SK-N-SH treated with all-trans-retinoic acid at 6 μM for 48 hours (cell line): ENCODE measurements at regions not wholly inside any gene's neighbourhood (a gene's known extent, or its start where the extent isn't known, plus 50 kb on each side); places are given as distances from the start of the nearest gene placed in this dataset.

Source experiments
- ATAC-seq: fragments of 200-7000 bp; cut with Tn5 transposase; 3 replicates; pipeline ENCODE4 v1.9.1; 2020; ENCODE audit warnings: mild to moderate bottlenecking, moderate library complexity
- ARNTL ChIP-seq: fragments of 450-650 bp; formaldehyde crosslinking; IDR thresholded peaks from 2 replicates; pipeline ENCODE4 v1.5.0; 2020; ENCODE audit warnings: low read depth, mild to moderate bottlenecking, moderate library complexity, borderline replicate concordance
- BACH2 ChIP-seq: fragments of 250-450 bp; sonication (Bioruptor Pico); IDR thresholded peaks from 2 replicates; pipeline ENCODE4 v1.9.0; 2021; ENCODE audit warnings: mild to moderate bottlenecking, borderline replicate concordance
- CSDC2 ChIP-seq: fragments of 250-450 bp; sonication (Bioruptor Pico); IDR thresholded peaks from 2 replicates; pipeline ENCODE4 v1.5.0; 2020; ENCODE audit warnings: mild to moderate bottlenecking, moderate library complexity
- ESRRG ChIP-seq: fragments of 250-450 bp; sonication (Bioruptor Pico); IDR thresholded peaks from 2 replicates; pipeline ENCODE4 v1.6.1; 2021; ENCODE audit warnings: mild to moderate bottlenecking
- GLIS3 ChIP-seq: fragments of 250-450 bp; sonication (Bioruptor Pico); IDR thresholded peaks from 2 replicates; pipeline ENCODE4 v1.5.0; 2020; ENCODE audit warnings: mild to moderate bottlenecking, moderate library complexity
- OSR1 ChIP-seq: fragments of 250-450 bp; sonication (Bioruptor Pico); IDR thresholded peaks from 2 replicates; pipeline ENCODE4 v1.8.0; 2022; ENCODE audit warnings: moderate library complexity, mild to moderate bottlenecking, inconsistent platforms
- PPARA ChIP-seq: fragments of 250-450 bp; sonication (Bioruptor Pico); IDR thresholded peaks from 2 replicates; pipeline ENCODE4 v1.5.0; 2020; ENCODE audit warnings: mild to moderate bottlenecking, borderline replicate concordance
- RARB ChIP-seq: fragments of 250-450 bp; sonication (Bioruptor Pico); IDR thresholded peaks from 2 replicates; pipeline ENCODE4 v1.8.0; 2021; ENCODE audit warnings: mild to moderate bottlenecking, moderate library complexity
- SNAI2 ChIP-seq: fragments of 250-450 bp; sonication (Bioruptor Pico); IDR thresholded peaks from 2 replicates; pipeline ENCODE4 v1.5.0; 2020; ENCODE audit warnings: mild to moderate bottlenecking, moderate library complexity
- TCF4 ChIP-seq: fragments of 250-450 bp; sonication (Bioruptor Pico); IDR thresholded peaks from 2 replicates; pipeline ENCODE4 v1.8.0; 2021; ENCODE audit warnings: mild to moderate bottlenecking, moderate library complexity, borderline replicate concordance
- TOX ChIP-seq: fragments of 250-450 bp; sonication (Bioruptor Pico); IDR thresholded peaks from 2 replicates; pipeline ENCODE4 v1.8.0; 2021; ENCODE audit warnings: mild to moderate bottlenecking, moderate library complexity, borderline replicate concordance
- ZC3H10 ChIP-seq: fragments of 250-450 bp; sonication (Bioruptor Pico); IDR thresholded peaks from 2 replicates; pipeline ENCODE4 v1.5.1; 2021; ENCODE audit warnings: mild to moderate bottlenecking, moderate library complexity
- ZFP30 ChIP-seq: fragments of 450-650 bp; formaldehyde crosslinking; IDR thresholded peaks from 2 replicates; pipeline ENCODE4 v1.5.0; 2022; ENCODE audit warnings: mild to moderate bottlenecking, moderate library complexity
- ZNF70 ChIP-seq: fragments of 450-650 bp; formaldehyde crosslinking; IDR thresholded peaks from 2 replicates; pipeline ENCODE4 v1.5.0; 2020; ENCODE audit warnings: mild to moderate bottlenecking, moderate library complexity
- ZNF8 ChIP-seq: fragments of 450-650 bp; formaldehyde crosslinking; IDR thresholded peaks from 2 replicates; pipeline ENCODE4 v1.5.0; 2020; ENCODE audit warnings: mild to moderate bottlenecking, moderate library complexity
- TF ChIP-seq, protein P1 (sequence below): fragments of 250-450 bp; sonication (Bioruptor Pico); IDR thresholded peaks from 2 replicates; pipeline ENCODE4 v1.5.1; 2020; ENCODE audit warnings: low read depth, mild to moderate bottlenecking, moderate library complexity
- TF ChIP-seq, protein P2 (sequence below): fragments of 250-450 bp; sonication (Bioruptor Pico); IDR thresholded peaks from 2 replicates; pipeline ENCODE4 v1.8.0; 2020; ENCODE audit warnings: mild to moderate bottlenecking, moderate library complexity, borderline replicate concordance
- TF ChIP-seq, protein P3 (sequence below): fragments of 250-450 bp; sonication (Bioruptor Pico); IDR thresholded peaks from 2 replicates; pipeline ENCODE4 v1.5.1; 2021; ENCODE audit warnings: mild to moderate bottlenecking, moderate library complexity
- TF ChIP-seq, protein P4 (sequence below): fragments of 250-450 bp; sonication (Bioruptor Pico); IDR thresholded peaks from 2 replicates; pipeline ENCODE4 v1.5.0; 2020; ENCODE audit warnings: mild to moderate bottlenecking, moderate library complexity
- TF ChIP-seq, protein P5 (sequence below): fragments of 250-450 bp; sonication (Bioruptor Pico); IDR thresholded peaks from 2 replicates; pipeline ENCODE4 v1.8.0; 2021; ENCODE audit warnings: low read depth, mild to moderate bottlenecking, moderate library complexity, borderline replicate concordance

DNA sequence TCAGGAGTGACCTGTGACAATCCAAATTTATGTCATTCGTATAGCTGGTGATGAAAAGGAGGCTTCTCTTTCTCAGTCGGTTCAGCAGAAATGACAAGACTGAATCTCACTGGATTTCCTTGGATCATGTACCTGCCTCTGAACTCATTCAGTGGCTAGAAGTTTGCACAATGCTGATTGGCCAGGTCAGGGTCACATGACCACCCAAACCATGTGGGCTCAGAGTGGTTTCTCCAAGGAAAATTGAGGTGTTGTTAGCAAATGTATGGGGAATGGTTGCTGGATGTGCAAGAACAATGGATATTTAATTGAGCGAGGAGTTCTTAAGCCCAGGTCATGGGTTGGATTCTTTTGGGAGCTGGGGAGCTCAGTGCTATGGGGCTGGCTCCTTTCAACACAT is 227.5 kb downstream of the AACS start:
- no peak for TF ChIP-seq ZNF8 (CRISPR knock-in tag)
- TF ChIP-seq TCF4: no peak
- no peak for TF ChIP-seq TOX
- no peak for TF ChIP-seq ZNF70 (CRISPR knock-in tag)
- TF ChIP-seq RARB (CRISPR knock-in tag): no peak
- TF ChIP-seq SNAI2 (CRISPR knock-in tag): no peak
- TF ChIP-seq, protein P1, sequence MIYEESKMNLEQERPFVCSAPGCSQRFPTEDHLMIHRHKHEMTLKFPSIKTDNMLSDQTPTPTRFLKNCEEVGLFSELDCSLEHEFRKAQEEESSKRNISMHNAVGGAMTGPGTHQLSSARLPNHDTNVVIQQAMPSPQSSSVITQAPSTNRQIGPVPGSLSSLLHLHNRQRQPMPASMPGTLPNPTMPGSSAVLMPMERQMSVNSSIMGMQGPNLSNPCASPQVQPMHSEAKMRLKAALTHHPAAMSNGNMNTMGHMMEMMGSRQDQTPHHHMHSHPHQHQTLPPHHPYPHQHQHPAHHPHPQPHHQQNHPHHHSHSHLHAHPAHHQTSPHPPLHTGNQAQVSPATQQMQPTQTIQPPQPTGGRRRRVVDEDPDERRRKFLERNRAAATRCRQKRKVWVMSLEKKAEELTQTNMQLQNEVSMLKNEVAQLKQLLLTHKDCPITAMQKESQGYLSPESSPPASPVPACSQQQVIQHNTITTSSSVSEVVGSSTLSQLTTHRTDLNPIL: no peak
- no peak for TF ChIP-seq CSDC2 (CRISPR knock-in tag)
- TF ChIP-seq ARNTL: no peak
- TF ChIP-seq, protein P2, sequence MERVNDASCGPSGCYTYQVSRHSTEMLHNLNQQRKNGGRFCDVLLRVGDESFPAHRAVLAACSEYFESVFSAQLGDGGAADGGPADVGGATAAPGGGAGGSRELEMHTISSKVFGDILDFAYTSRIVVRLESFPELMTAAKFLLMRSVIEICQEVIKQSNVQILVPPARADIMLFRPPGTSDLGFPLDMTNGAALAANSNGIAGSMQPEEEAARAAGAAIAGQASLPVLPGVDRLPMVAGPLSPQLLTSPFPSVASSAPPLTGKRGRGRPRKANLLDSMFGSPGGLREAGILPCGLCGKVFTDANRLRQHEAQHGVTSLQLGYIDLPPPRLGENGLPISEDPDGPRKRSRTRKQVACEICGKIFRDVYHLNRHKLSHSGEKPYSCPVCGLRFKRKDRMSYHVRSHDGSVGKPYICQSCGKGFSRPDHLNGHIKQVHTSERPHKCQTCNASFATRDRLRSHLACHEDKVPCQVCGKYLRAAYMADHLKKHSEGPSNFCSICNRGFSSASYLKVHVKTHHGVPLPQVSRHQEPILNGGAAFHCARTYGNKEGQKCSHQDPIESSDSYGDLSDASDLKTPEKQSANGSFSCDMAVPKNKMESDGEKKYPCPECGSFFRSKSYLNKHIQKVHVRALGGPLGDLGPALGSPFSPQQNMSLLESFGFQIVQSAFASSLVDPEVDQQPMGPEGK (CRISPR knock-in tag): no peak
- TF ChIP-seq, protein P3, sequence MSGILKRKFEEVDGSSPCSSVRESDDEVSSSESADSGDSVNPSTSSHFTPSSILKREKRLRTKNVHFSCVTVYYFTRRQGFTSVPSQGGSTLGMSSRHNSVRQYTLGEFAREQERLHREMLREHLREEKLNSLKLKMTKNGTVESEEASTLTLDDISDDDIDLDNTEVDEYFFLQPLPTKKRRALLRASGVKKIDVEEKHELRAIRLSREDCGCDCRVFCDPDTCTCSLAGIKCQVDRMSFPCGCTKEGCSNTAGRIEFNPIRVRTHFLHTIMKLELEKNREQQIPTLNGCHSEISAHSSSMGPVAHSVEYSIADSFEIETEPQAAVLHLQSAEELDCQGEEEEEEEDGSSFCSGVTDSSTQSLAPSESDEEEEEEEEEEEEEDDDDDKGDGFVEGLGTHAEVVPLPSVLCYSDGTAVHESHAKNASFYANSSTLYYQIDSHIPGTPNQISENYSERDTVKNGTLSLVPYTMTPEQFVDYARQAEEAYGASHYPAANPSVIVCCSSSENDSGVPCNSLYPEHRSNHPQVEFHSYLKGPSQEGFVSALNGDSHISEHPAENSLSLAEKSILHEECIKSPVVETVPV (CRISPR knock-in tag): no peak
- TF ChIP-seq, protein P4, sequence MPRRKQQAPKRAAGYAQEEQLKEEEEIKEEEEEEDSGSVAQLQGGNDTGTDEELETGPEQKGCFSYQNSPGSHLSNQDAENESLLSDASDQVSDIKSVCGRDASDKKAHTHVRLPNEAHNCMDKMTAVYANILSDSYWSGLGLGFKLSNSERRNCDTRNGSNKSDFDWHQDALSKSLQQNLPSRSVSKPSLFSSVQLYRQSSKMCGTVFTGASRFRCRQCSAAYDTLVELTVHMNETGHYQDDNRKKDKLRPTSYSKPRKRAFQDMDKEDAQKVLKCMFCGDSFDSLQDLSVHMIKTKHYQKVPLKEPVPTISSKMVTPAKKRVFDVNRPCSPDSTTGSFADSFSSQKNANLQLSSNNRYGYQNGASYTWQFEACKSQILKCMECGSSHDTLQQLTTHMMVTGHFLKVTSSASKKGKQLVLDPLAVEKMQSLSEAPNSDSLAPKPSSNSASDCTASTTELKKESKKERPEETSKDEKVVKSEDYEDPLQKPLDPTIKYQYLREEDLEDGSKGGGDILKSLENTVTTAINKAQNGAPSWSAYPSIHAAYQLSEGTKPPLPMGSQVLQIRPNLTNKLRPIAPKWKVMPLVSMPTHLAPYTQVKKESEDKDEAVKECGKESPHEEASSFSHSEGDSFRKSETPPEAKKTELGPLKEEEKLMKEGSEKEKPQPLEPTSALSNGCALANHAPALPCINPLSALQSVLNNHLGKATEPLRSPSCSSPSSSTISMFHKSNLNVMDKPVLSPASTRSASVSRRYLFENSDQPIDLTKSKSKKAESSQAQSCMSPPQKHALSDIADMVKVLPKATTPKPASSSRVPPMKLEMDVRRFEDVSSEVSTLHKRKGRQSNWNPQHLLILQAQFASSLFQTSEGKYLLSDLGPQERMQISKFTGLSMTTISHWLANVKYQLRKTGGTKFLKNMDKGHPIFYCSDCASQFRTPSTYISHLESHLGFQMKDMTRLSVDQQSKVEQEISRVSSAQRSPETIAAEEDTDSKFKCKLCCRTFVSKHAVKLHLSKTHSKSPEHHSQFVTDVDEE (CRISPR knock-in tag): no peak
- TF ChIP-seq BACH2 (CRISPR knock-in tag): no peak
- no peak for TF ChIP-seq ZFP30 (CRISPR knock-in tag)
- no peak for TF ChIP-seq OSR1
- TF ChIP-seq, all 23 proteins: peak for 0
- ATAC-seq: no peak

DNA sequence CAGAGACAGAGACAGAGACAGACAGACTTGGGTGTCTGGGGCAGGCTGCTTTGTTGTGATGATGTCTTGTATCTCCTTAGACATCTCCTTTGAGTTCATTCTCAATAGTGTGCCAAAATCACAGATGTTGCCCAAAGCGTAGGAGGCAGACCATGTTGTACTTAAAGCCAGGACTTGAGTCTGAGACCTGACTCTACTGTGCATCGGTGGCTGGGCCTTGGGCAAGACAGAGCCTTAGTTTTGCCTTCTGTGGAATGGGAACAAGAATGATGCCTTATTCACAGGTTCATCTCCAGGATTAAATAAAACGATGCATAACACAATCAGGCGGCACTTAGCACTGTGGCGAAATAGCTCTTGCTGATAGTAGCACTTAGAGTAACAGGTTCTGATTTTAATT is 230.3 kb downstream of the AACS start:
- TF ChIP-seq, protein P5, sequence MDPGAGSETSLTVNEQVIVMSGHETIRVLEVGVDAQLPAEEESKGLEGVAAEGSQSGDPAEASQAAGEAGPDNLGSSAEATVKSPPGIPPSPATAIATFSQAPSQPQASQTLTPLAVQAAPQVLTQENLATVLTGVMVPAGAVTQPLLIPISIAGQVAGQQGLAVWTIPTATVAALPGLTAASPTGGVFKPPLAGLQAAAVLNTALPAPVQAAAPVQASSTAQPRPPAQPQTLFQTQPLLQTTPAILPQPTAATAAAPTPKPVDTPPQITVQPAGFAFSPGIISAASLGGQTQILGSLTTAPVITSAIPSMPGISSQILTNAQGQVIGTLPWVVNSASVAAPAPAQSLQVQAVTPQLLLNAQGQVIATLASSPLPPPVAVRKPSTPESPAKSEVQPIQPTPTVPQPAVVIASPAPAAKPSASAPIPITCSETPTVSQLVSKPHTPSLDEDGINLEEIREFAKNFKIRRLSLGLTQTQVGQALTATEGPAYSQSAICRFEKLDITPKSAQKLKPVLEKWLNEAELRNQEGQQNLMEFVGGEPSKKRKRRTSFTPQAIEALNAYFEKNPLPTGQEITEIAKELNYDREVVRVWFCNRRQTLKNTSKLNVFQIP (CRISPR knock-in tag): no peak
- ATAC-seq: no peak

DNA sequence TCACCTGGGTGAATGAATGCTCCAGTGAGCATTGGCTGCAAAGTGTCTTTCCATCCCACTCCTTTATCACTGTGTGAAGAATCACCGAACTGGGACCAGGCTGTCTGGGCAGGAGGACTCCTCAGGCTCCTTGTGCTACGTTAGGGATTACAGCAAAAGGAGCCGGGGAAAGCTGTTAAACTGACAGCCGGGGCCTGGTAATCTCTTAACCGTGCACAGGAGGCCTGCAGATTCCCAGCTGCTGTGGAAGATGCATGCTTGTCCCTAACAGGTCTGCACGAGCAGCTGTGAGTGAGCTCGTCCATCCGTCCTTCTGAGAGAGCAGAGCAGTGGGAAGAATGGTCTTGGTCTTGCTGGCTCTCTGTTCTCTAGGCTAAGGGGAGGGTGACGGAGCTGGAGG is 231.5 kb downstream of the AACS start:
- ATAC-seq: no peak
- no peak for TF ChIP-seq OSR1
- TF ChIP-seq, protein P2 (CRISPR knock-in tag): no peak
- no peak for TF ChIP-seq RARB (CRISPR knock-in tag)
- TF ChIP-seq ZC3H10 (CRISPR knock-in tag): no peak
- no peak for TF ChIP-seq PPARA (CRISPR knock-in tag)
- TF ChIP-seq, protein P3 (CRISPR knock-in tag): no peak
- TF ChIP-seq ZNF8 (CRISPR knock-in tag): no peak
- TF ChIP-seq ESRRG (CRISPR knock-in tag): no peak
- TF ChIP-seq GLIS3: no peak
- TF ChIP-seq, protein P5 (CRISPR knock-in tag): no peak
- no peak for TF ChIP-seq ZNF70 (CRISPR knock-in tag)
- TF ChIP-seq, protein P4 (CRISPR knock-in tag): no peak
- TF ChIP-seq TOX: no peak
